Stimulated activated naive CD8-positive, alpha-beta T cell treated with anti-CD3 and anti-CD28 coated beads, Interleukin-15, amount 100 ng/mL, for 72 hours (primary cell): ENCODE measurements at regions not wholly inside any gene's neighbourhood (a gene's known extent, or its start where the extent isn't known, plus 50 kb on each side); places are given as distances from the start of the nearest gene placed in this dataset.

Source experiments
- ATAC-seq: fragments of 150-1000 bp; cut with Tn5 transposase; 2 replicates; pipeline ENCODE4 v1.10.0; 2021; ENCODE audit warnings: mild to moderate bottlenecking, moderate library complexity
- DNase-seq, 2 donors: peaks; one replicate each; pipeline ENCODE4 v3.0.0; 2021 to 2022
- H3K27ac Mint-ChIP-seq, 2 donors: one replicate each; pipeline ENCODE4 v1.8.0; 2022; ENCODE audit warnings: mild to moderate bottlenecking in 2 of 2, mixed read lengths in 2 of 2, moderate library complexity in 2 of 2
- H3K27me3 Mint-ChIP-seq: one replicate; pipeline ENCODE4 v1.8.0; 2022; ENCODE audit warnings: mixed read lengths
- H3K4me1 Mint-ChIP-seq: one replicate; pipeline ENCODE4 v1.8.0; 2022; ENCODE audit warnings: mild to moderate bottlenecking, mixed read lengths
- H3K4me3 Mint-ChIP-seq, 2 donors: one replicate each; pipeline ENCODE4 v1.8.0; 2022; ENCODE audit warnings: mild to moderate bottlenecking in 2 of 2, mixed read lengths in 2 of 2, moderate library complexity in 1 of 2
- H3K9me3 Mint-ChIP-seq, 2 donors: one replicate each; pipeline ENCODE4 v1.8.0; 2022; ENCODE audit warnings: mixed read lengths in 2 of 2

GRCh38 chr14:95466506-95466905, 49.9 kb downstream of the SYNE3 start:
- no peaks in the 10 kb centered on the region for H3K27me3 Mint-ChIP-seq
- H3K27ac Mint-ChIP-seq: no peak overlapping the region
- peaks cover 83% of the 10 kb centered on the region for H3K4me1 Mint-ChIP-seq
- ATAC-seq: no peak
- no peak for DNase-seq
- no peak overlapping the region for H3K4me3 Mint-ChIP-seq
- no peaks in the 10 kb centered on the region for H3K9me3 Mint-ChIP-seq

GRCh38 chr14:95465936-95466335, 50.5 kb downstream of the SYNE3 start:
- H3K4me3 Mint-ChIP-seq: no peak overlapping the region
- H3K27ac Mint-ChIP-seq: no peak overlapping the region
- DNase-seq: no peak
- no peaks in the 10 kb centered on the region for H3K27me3 Mint-ChIP-seq
- no peak for ATAC-seq
- H3K9me3 Mint-ChIP-seq: no peaks in the 10 kb centered on the region
- H3K4me1 Mint-ChIP-seq: peaks cover 82% of the 10 kb centered on the region

GRCh38 chr14:95465358-95465757, 51.1 kb downstream of the SYNE3 start:
- Mint-ChIP-seq H3K4me3 (no peak overlapping the region), H3K27me3 (no peaks in the 10 kb centered on the region), H3K9me3 (no peaks in the 10 kb centered on the region), H3K4me1 (peaks cover 83% of the 10 kb centered on the region), H3K27ac (peak overlapping the region; percentile 0 to 19)
- peak; percentile 60 for ATAC-seq
- DNase-seq: no peak

GRCh38 chr14:95464514-95464913, 51.9 kb downstream of the SYNE3 start:
- Mint-ChIP-seq H3K27ac (peak overlapping the region; percentile 23 to 69), H3K27me3 (no peaks in the 10 kb centered on the region), H3K4me1 (peaks cover 76% of the 10 kb centered on the region), H3K4me3 (peak overlapping the region in 1 of 2 donors; percentile 45), H3K9me3 (no peaks in the 10 kb centered on the region)
- DNase-seq (no peak), ATAC-seq (no peak)

- H3K27ac Mint-ChIP-seq: peak overlapping the region; percentile 85 to 92
- peak overlapping the region in 1 of 2 donors; percentile 29 for H3K4me3 Mint-ChIP-seq
- ATAC-seq (no peak), DNase-seq (no peak)
- peaks cover 76% of the 10 kb centered on the region for H3K4me1 Mint-ChIP-seq
- no peaks in the 10 kb centered on the region for H3K27me3 Mint-ChIP-seq
- H3K9me3 Mint-ChIP-seq: no peaks in the 10 kb centered on the region
These were observed 52.3 kb downstream of the SYNE3 start for GRCh38 chr14:95464103-95464502.

- Mint-ChIP-seq H3K9me3 (no peaks in the 10 kb centered on the region), H3K27ac (peak overlapping the region in 1 of 2 donors; percentile 92), H3K27me3 (no peaks in the 10 kb centered on the region), H3K4me3 (peak overlapping the region in 1 of 2 donors; percentile 29), H3K4me1 (peaks cover 71% of the 10 kb centered on the region)
- ATAC-seq: peak; percentile 33
- no peak for DNase-seq
These were observed 53.1 kb downstream of the SYNE3 start for GRCh38 chr14:95463171-95463901.

DNA sequence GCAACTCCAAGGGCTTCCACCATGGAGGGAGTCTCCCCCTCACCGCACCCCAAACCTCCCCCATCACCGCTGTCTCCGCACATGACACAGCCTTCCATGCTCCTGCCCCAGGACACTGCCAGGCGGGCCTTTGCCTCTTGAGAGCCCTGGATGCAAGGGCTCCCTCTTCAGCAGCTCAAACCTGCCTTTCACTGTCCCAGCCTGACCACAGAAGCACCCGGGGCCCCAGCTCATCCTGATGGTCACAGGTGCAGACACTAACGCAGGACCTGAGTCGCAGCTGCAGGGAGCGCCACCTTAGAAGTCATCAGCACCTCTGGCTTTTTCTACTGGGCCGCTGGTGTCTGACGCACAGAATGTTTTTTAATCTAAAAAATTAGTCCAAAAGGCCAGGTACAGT, 54.0 kb downstream of the SYNE3 start:
- Mint-ChIP-seq H3K4me1 (peaks cover 70% of the 10 kb centered on the region), H3K4me3 (no peak overlapping the region), H3K27me3 (no peaks in the 10 kb centered on the region), H3K9me3 (no peaks in the 10 kb centered on the region), H3K27ac (no peak overlapping the region)
- ATAC-seq: no peak
- no peak for DNase-seq

DNA sequence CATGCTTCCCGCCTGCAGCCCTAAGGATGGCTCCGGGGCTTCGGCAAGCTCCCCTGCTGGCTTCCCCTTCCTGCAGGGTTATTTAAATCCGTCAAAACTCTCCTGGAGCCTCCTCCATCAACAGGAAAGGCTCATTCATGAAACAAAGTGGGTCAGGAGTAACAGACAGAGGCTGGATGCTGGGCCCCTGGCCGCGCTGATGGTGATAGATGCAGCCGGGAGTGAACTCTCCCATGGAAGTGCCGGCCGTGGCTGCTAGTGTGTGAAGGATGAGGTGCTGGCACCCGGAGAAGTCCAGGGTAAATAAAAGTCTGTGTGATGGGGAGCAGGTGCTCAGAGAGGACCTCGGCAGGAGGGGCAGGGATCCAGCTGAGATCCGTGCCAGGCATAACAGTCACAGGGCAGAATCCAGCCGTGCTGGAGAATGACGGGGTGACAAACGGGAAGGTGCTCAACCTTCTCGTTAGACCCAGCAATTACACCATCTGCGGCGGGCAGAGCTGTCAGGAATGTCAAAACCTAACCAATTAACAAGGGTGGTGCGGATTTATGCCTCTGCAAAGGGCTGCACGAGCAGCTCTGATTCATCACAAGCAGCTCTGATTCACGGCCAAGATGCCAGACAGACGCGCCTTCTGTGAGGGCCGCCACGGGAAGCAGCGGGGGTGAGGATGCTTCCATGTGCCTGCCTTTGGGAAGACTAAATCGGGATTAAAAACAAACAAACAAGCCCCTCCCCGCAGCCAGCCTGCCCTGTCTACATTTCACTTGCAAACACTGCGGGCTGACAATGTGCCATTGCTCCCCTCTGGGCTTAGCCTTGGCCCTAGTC, 55.6 kb downstream of the SYNE3 start:
- Mint-ChIP-seq H3K4me1 (peaks cover 55% of the 10 kb centered on the region), H3K9me3 (no peaks in the 10 kb centered on the region), H3K27ac (peak overlapping the region; percentile 14 to 67), H3K27me3 (no peaks in the 10 kb centered on the region), H3K4me3 (no peak overlapping the region)
- no peak for ATAC-seq
- DNase-seq: no peak

GRCh38 chr14:95458906-95459305, 57.5 kb downstream of the SYNE3 start:
- Mint-ChIP-seq H3K27ac (no peak overlapping the region), H3K27me3 (no peaks in the 10 kb centered on the region), H3K4me1 (peaks cover 35% of the 10 kb centered on the region), H3K4me3 (no peak overlapping the region), H3K9me3 (no peaks in the 10 kb centered on the region)
- no peak for DNase-seq
- no peak for ATAC-seq

DNA sequence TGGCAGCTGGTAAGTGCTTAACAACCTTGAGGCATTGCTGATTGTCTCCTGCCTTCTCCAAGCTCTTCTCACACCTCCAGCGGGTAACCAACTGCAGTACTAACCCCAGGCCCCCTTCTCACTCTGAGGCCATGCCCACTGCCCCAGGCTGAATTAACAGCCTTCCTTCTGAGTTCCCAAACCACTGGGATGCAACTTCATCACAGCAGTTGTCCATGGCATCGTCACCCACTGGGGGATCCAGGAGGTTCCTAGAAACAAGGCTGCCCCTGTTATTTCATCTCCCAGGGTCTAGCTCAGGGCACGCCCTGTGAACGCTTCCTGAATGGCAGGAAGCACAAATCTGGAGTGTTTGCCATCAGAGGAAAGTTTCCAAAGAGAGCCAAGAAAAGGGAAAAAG, 58.0 kb downstream of the SYNE3 start:
- no peaks in the 10 kb centered on the region for H3K9me3 Mint-ChIP-seq
- H3K4me3 Mint-ChIP-seq: no peak overlapping the region
- DNase-seq: no peak
- no peaks in the 10 kb centered on the region for H3K27me3 Mint-ChIP-seq
- ATAC-seq: no peak
- H3K27ac Mint-ChIP-seq: no peak overlapping the region
- H3K4me1 Mint-ChIP-seq: peaks cover 31% of the 10 kb centered on the region

DNA sequence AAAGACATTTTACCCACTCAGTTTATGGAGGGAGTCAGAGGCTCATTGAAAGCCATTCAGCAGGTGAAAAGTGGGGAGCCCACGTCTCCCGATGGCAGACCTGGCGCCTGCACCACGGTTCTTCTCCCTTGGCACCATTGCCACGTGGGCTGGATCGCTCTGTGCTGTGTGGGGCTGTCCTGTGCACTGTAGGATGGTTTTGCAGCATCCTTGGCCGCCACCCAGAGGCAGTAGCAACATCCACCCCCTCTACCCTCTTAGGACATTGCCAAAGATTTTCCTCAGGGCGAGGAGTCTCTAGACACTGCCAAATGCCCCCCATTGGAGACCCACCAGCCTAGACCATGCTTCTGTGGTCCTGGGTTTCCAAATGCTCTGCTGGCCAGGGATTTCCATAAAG, 60.2 kb downstream of the SYNE3 start:
- no peaks in the 10 kb centered on the region for H3K27me3 Mint-ChIP-seq
- no peak overlapping the region for H3K4me3 Mint-ChIP-seq
- no peaks in the 10 kb centered on the region for H3K9me3 Mint-ChIP-seq
- no peak for DNase-seq
- no peak for ATAC-seq
- H3K4me1 Mint-ChIP-seq: peaks cover 9% of the 10 kb centered on the region
- H3K27ac Mint-ChIP-seq: no peak overlapping the region

GRCh38 chr14:95455246-95455645, 61.2 kb downstream of the SYNE3 start:
- DNase-seq (no peak), ATAC-seq (no peak)
- Mint-ChIP-seq H3K4me3 (no peak overlapping the region), H3K27ac (peak overlapping the region; percentile 77 to 91), H3K4me1 (no peaks in the 10 kb centered on the region), H3K27me3 (no peaks in the 10 kb centered on the region), H3K9me3 (no peaks in the 10 kb centered on the region)

- Mint-ChIP-seq H3K27me3 (no peaks in the 10 kb centered on the region), H3K4me1 (no peaks in the 10 kb centered on the region), H3K27ac (peak overlapping the region in 1 of 2 donors; percentile 46), H3K4me3 (no peak overlapping the region), H3K9me3 (no peaks in the 10 kb centered on the region)
- ATAC-seq (no peak), DNase-seq (no peak)
These were observed 62.8 kb downstream of the SYNE3 start for GRCh38 chr14:95453713-95453980.

GRCh38 chr14:95452893-95453712, 63.3 kb downstream of the SYNE3 start:
- no peak for DNase-seq
- no peaks in the 10 kb centered on the region for H3K9me3 Mint-ChIP-seq

DNA sequence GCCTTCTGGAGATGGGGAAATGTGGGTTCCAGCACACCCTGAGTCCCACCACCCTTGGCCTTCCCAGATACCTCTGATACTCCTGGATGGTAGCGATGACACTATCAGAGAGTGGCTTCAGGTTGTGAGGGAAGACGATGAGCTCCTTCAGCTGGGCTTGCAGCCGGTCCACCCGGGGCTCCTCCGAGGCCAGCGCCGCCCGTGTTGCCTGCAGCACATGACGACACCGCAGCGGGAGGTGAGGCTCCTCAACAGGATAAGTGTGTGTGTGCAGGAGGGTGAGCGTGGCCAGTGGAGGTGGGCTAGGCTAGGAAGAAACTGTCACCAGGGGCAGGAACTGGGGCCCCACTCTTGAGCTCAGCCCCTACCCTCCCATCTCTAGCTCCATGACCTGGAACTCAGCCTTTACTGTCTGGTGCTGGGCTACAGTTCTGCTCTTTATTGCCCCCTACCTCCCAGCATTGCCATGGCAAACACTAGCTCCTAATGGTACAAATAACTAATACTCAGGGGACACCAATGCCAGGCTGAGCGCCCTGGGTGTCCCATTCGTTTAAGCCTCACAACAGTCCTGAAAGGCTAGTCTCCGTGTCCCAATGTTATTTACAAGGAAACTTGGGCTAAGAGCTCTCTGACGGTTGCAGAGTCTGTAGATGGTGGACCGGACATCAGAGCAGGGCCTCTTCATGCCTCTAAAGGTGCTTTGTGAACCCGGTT, 64.1 kb downstream of the SYNE3 start:
- DNase-seq (no peak), ATAC-seq (peak; percentile 45)
- Mint-ChIP-seq H3K4me1 (no peaks in the 10 kb centered on the region), H3K27me3 (no peaks in the 10 kb centered on the region), H3K9me3 (no peaks in the 10 kb centered on the region), H3K27ac (no peak overlapping the region), H3K4me3 (no peak overlapping the region)

More at GRCh38 chr14:95452893-95453712, 63.3 kb downstream of the SYNE3 start:
- H3K27me3 Mint-ChIP-seq: no peaks in the 10 kb centered on the region
- ATAC-seq: no peak
- H3K27ac Mint-ChIP-seq: peak overlapping the region; percentile 46 to 78
- H3K4me1 Mint-ChIP-seq: no peaks in the 10 kb centered on the region
- H3K4me3 Mint-ChIP-seq: no peak overlapping the region
